IMR-90 (cell line): ENCODE measurements at regions not wholly inside any gene's neighbourhood (a gene's known extent, or its start where the extent isn't known, plus 50 kb on each side); places are given as distances from the start of the nearest gene placed in this dataset.
A peak's percentile ranks its signal among the peaks of the same experiment; 100 is the strongest.

Experiments used
- ATAC-seq: fragments of 200-7000 bp; cut with Tn5 transposase; 2 replicates; pipeline ENCODE4 v1.9.1; 2020; ENCODE audit warnings: low read depth, mild to moderate bottlenecking, moderate library complexity
- BruUV-seq: library from RNA; stranded (reverse); fragments of 400-500 nt; replicated peaks from 2 replicates; lab custom pipeline; 2021; lab: Mats Ljungman, UMichigan
- CTCF ChIA-PET: fragments of 300-600 bp; formaldehyde crosslinking; extraction: SDS; loops from one replicate; lab custom pipeline; 2021; ENCODE audit warnings: antibody characterized with exemption; lab: Yijun Ruan, JAX
- POLR2A ChIA-PET: fragments of 300-600 bp; sonication (Branson Sonifier 250); formaldehyde crosslinking; loops from one replicate; lab custom pipeline; 2022; ENCODE audit warnings: antibody characterized with exemption; ENCODE audit not compliant: unreplicated experiment; lab: Charles Lee
- DNase-seq: peaks from one replicate; pipeline ENCODE4 v3.0.0; 2013
- H2AFZ ChIP-seq: replicated peaks from 2 replicates; pipeline ENCODE3; 2013; ENCODE audit warnings: low read length, mild to moderate bottlenecking; ENCODE audit not compliant: poor library complexity
- H2AK5ac ChIP-seq: 2 replicates; pipeline ENCODE4 v1.6.1; 2013; ENCODE audit warnings: low read depth, low read length, inconsistent platforms
- H2AK9ac ChIP-seq: replicated peaks from 2 replicates; pipeline ENCODE3; 2013; ENCODE audit warnings: mild to moderate bottlenecking, low read depth, low read length, moderate library complexity; ENCODE audit not compliant: poor library complexity
- H2BK120ac ChIP-seq: 2 replicates; pipeline ENCODE4 v1.6.1; 2013; ENCODE audit warnings: low read depth, low read length, inconsistent platforms
- H2BK15ac ChIP-seq: 3 replicates; pipeline ENCODE4 v1.6.1; 2013; ENCODE audit warnings: low read depth, low read length, inconsistent platforms
- H2BK20ac ChIP-seq: 2 replicates; pipeline ENCODE4 v1.6.1; 2013; ENCODE audit warnings: low read depth, mild to moderate bottlenecking, inconsistent platforms, low read length, moderate library complexity
- H2BK5ac ChIP-seq: 2 replicates; pipeline ENCODE4 v1.6.1; 2013; ENCODE audit warnings: mild to moderate bottlenecking, low read depth, low read length, inconsistent platforms; ENCODE audit not compliant: poor library complexity, severe bottlenecking
- H3K14ac ChIP-seq: replicated peaks from 2 replicates; pipeline ENCODE4 v1.6.1; 2013; ENCODE audit warnings: low read depth, low read length, inconsistent platforms
- H3K18ac ChIP-seq: 2 replicates; pipeline ENCODE4 v1.6.1; 2013; ENCODE audit warnings: low read depth, low read length, control low read depth
- H3K23ac ChIP-seq: 2 replicates; pipeline ENCODE4 v1.6.1; 2013; ENCODE audit warnings: low read depth, low read length, inconsistent platforms
- H3K27ac ChIP-seq: 2 replicates; pipeline ENCODE4 v1.5.1; 2013; ENCODE audit warnings: mild to moderate bottlenecking, control low read depth, low read length; ENCODE audit not compliant: insufficient read depth
- H3K27me3 ChIP-seq: 2 replicates; pipeline ENCODE4 v1.6.1; 2013; ENCODE audit warnings: low read length; ENCODE audit not compliant: control insufficient read depth, insufficient read depth
- H3K36me3 ChIP-seq: 2 replicates; pipeline ENCODE4 v1.6.1; 2013; ENCODE audit warnings: low read length, mixed read lengths; ENCODE audit not compliant: control insufficient read depth, insufficient read depth
- H3K4ac ChIP-seq: 2 replicates; pipeline ENCODE4 v1.6.1; 2013; ENCODE audit warnings: low read depth, low read length, inconsistent platforms
- H3K4me1 ChIP-seq: 2 replicates; pipeline ENCODE4 v1.6.1; 2013; ENCODE audit warnings: low read length, mixed read lengths; ENCODE audit not compliant: control insufficient read depth, insufficient read depth
- H3K4me2 ChIP-seq: 2 replicates; pipeline ENCODE4 v1.6.1; 2013; ENCODE audit warnings: low read depth, mild to moderate bottlenecking, control low read depth, low read length, moderate library complexity
- H3K4me3 ChIP-seq: 2 replicates; pipeline ENCODE4 v1.5.1; 2013; ENCODE audit warnings: low read depth, mild to moderate bottlenecking, control low read depth, low read length, moderate library complexity; ENCODE audit not compliant: insufficient read depth
- H3K56ac ChIP-seq: 2 replicates; pipeline ENCODE4 v1.6.1; 2013; ENCODE audit warnings: low read length, inconsistent platforms; ENCODE audit not compliant: insufficient read depth; ENCODE audit errors: extremely low read depth
- H3K79me1 ChIP-seq, 2 experiments: 2 replicates each; pipeline ENCODE4 v1.6.1; 2013; ENCODE audit warnings: low read length in 2 of 2, inconsistent platforms in 1 of 2, low read depth in 1 of 2
- H3K9ac ChIP-seq: 2 replicates; pipeline ENCODE4 v1.6.1; 2013; ENCODE audit warnings: low read depth, low read length, control low read depth
- H3K9me1 ChIP-seq: 2 replicates; pipeline ENCODE4 v1.6.1; 2013; ENCODE audit warnings: low read length, inconsistent platforms; ENCODE audit not compliant: insufficient read depth
- H3K9me3 ChIP-seq: 2 replicates; pipeline ENCODE4 v1.6.1; 2013; ENCODE audit warnings: low read length; ENCODE audit not compliant: control insufficient read depth, insufficient read depth
- H4K20me1 ChIP-seq: 2 replicates; pipeline ENCODE4 v1.6.1; 2013; ENCODE audit warnings: low read length, inconsistent platforms; ENCODE audit not compliant: insufficient read depth
- H4K5ac ChIP-seq: 2 replicates; pipeline ENCODE4 v1.6.1; 2013; ENCODE audit warnings: mild to moderate bottlenecking, low read depth, low read length, control low read depth
- H4K8ac ChIP-seq, 2 experiments: 2 replicates each; pipeline ENCODE4 v1.6.1; 2013; ENCODE audit warnings: low read depth in 2 of 2, low read length in 2 of 2, control low read depth in 1 of 2, inconsistent platforms in 1 of 2
- H4K91ac ChIP-seq: 2 replicates; pipeline ENCODE4 v1.6.1; 2013; ENCODE audit warnings: low read depth, low read length, inconsistent platforms; ENCODE audit not compliant: insufficient read depth
- FOS ChIP-seq: fragments of 150-350 bp; IDR thresholded peaks from 2 replicates; pipeline ENCODE4 v1.6.1; 2016; ENCODE audit warnings: low read depth, low read length
- RCOR1 ChIP-seq: IDR thresholded peaks from 2 replicates; pipeline ENCODE4 v1.6.1; 2012; ENCODE audit warnings: mild to moderate bottlenecking, low read length, improper control_type of control experiment; ENCODE audit not compliant: insufficient replicate concordance
- RFX5 ChIP-seq: IDR thresholded peaks from 2 replicates; pipeline ENCODE4 v1.8.0; 2012; ENCODE audit warnings: low read depth, mild to moderate bottlenecking, low read length, moderate library complexity
- SMC3 ChIP-seq: fragments of 150-350 bp; IDR thresholded peaks from 2 replicates; pipeline ENCODE4 v1.6.1; 2016; ENCODE audit warnings: low read depth, mild to moderate bottlenecking, antibody characterized with exemption, low read length, moderate library complexity
- USF2 ChIP-seq: fragments of 150-350 bp; IDR thresholded peaks from 2 replicates; pipeline ENCODE4 v1.6.1; 2017; ENCODE audit warnings: mild to moderate bottlenecking, antibody characterized with exemption, low read length, low read depth
- WGBS, 2 experiments: methylation state at CpG; one replicate each; pipeline versions ENCODE4 v1.1.5 to v1.1.7; 2013; ENCODE audit warnings: missing lambda C conversion rate in 2 of 2; ENCODE audit not compliant: insufficient read length in 1 of 2; ENCODE audit errors: extremely low coverage in 2 of 2; 5-methylcytosine and 5-hydroxymethylcytosine counted together
- dilution Hi-C: fragments of 300-500 bp; cut with HindIII; formaldehyde crosslinking; loops from one replicate; pipeline ENCODE4 v1.14.3; 2018; ENCODE audit warnings: low sequenced_read_pairs; ENCODE audit not compliant: unreplicated experiment
- in situ Hi-C: fragments of 300-500 bp; cut with MboI; formaldehyde crosslinking; loops from 3 replicates; pipeline ENCODE4 v1.14.3; 2019; ENCODE audit warnings: low sequenced_read_pairs, inconsistent platforms, mixed read lengths
- intact Hi-C: fragments of 100-400 bp; cut with micrococcal nuclease; formaldehyde crosslinking; loops from 2 replicates; pipeline ENCODE4 v1.10.0; 2022

- Histone ChIP-seq H3K9ac (no peak overlapping the region), H3K27ac (no peak overlapping the region), H2BK120ac (no peak overlapping the region), H2AK9ac (no peak overlapping the region), H3K27me3 (no peaks in the 10 kb centered on the region), H2AFZ (no peak overlapping the region), H3K4me1 (no peaks in the 10 kb centered on the region), H3K14ac (no peak overlapping the region), H4K91ac (no peak overlapping the region), H3K4me2 (no peak overlapping the region), H3K9me3 (no peaks in the 10 kb centered on the region), H3K9me1 (no peaks in the 10 kb centered on the region), H3K36me3 (no peaks in the 10 kb centered on the region), H3K79me1 (no peaks in the 10 kb centered on the region), H2BK15ac (no peak overlapping the region), H3K56ac (no peak overlapping the region), H4K5ac (no peak overlapping the region), H3K4ac (no peak overlapping the region), H4K20me1 (no peaks in the 10 kb centered on the region), H2BK5ac (no peak overlapping the region), H2BK20ac (no peak overlapping the region), H4K8ac (no peak overlapping the region), H2AK5ac (no peak overlapping the region), H3K4me3 (no peak overlapping the region), H3K18ac (no peak overlapping the region), H3K23ac (no peak overlapping the region)
- TF ChIP-seq SMC3 = no peak
- TF ChIP-seq RFX5 = no peak
- TF ChIP-seq RCOR1 = no peak
- TF ChIP-seq USF2 = no peak
- TF ChIP-seq FOS = no peak
- intact Hi-C loops = no loop called here
- in situ Hi-C loops = loop anchor here (25.0 kb wide), 1 partner anchor 1111 kb away; no protein-coding TSS in a partner anchor
- ChIA-PET CTCF (interaction anchor here (0.6 kb wide), 1 partner anchor 40 kb away, joined by 5 read pairs; no protein-coding TSS in a partner anchor), POLR2A (no interaction called here)
- dilution Hi-C loops = no loop called here
- ATAC-seq (no peak), DNase-seq (peak; percentile 2)
- WGBS, 2 experiments = 100% methylated on average over 1 of the region's 5 CpGs; no CpG with 5 or more reads in 1 of the 2 experiments
- BruUV-seq = no TSS peak
Observed at GRCh38 chr2:198376677-198377076, 572.3 kb downstream of the PLCL1 start.
